Right lobe of liver (tissue), 6 donors: ENCODE measurements at regions not wholly inside any gene's neighbourhood (a gene's known extent, or its start where the extent isn't known, plus 50 kb on each side); places are given as distances from the start of the nearest gene placed in this dataset.
"Not testable (repeated sequence)": the region's sequence is repeated elsewhere in the genome, so short reads cannot be mapped to it uniquely, and the experiment has no call there.

Source experiments
- ATAC-seq, 4 donors: fragments of 200-7000 bp; cut with Tn5 transposase; one replicate each; pipeline ENCODE4 v1.9.1; 2020; ENCODE audit warnings: mild to moderate bottlenecking in 4 of 4, moderate library complexity in 4 of 4
- DNase-seq, 3 donors: peaks; one replicate each; pipeline ENCODE4 v3.0.0-alpha.2; 2020
- H3K27ac ChIP-seq, 3 donors: fragments of 200-600 bp; one replicate each; pipeline ENCODE4 v1.8.0; 2022
- H3K27me3 ChIP-seq, 2 donors: fragments of 200-600 bp; one replicate each; pipeline ENCODE4 v1.8.0; 2022
- H3K36me3 ChIP-seq, 4 donors: fragments of 200-600 bp; sonication (generic) in 1 of 4; one replicate each; pipeline versions ENCODE4 v1.5.1 to v1.8.0; 2017 to 2022; ENCODE audit warnings: control low read depth in 1 of 4
- H3K4me1 ChIP-seq, 4 donors: fragments of 200-600 bp; sonication (generic) in 1 of 4; one replicate each; pipeline versions ENCODE4 v1.5.1 to v1.8.0; 2017 to 2022; ENCODE audit warnings: control low read depth in 1 of 4
- H3K4me3 ChIP-seq, 3 donors: fragments of 200-600 bp; one replicate each; pipeline ENCODE4 v1.8.0; 2022
- H3K9me3 ChIP-seq, 4 donors: fragments of 200-600 bp; sonication (generic) in 1 of 4; one replicate each; pipeline versions ENCODE4 v1.5.1 to v1.8.0; 2017 to 2022; ENCODE audit warnings: control low read depth in 1 of 4
- CTCF ChIP-seq, 4 donors: fragments of 200-600 bp in 3 of 4; fragments of 450-650 bp in 1 of 4; IDR thresholded peaks; one replicate each; pipeline versions ENCODE4 v1.5.1 to v1.8.0; 2016 to 2022; ENCODE audit warnings: antibody characterized with exemption in 4 of 4, mild to moderate bottlenecking in 2 of 4
- POLR2A ChIP-seq: fragments of 450-650 bp; IDR thresholded peaks from one replicate; pipeline ENCODE4 v1.6.1; 2017; ENCODE audit warnings: antibody characterized with exemption, mild to moderate bottlenecking
- WGBS: methylation state at CpG from one replicate; pipeline ENCODE4 v1.1.6; 2018; ENCODE audit warnings: low coverage, low lambda C conversion rate; ENCODE audit not compliant: insufficient coverage; ENCODE audit errors: missing lambda C conversion rate; 5-methylcytosine and 5-hydroxymethylcytosine counted together
- intact Hi-C, 2 donors: fragments of 100-400 bp; cut with DNase I; formaldehyde crosslinking; loops; one replicate each; pipeline versions ENCODE4 v1.11.2 to v1.14.1; 2022
- donor health status: DM: no; HTN: yes; CAD: no.
- donor health status: DM: no; HTN: no; CAD: no.
- donor health status: DM: no; HTN: no; CAD: no.
- donor health status: DM: no; HTN: yes; CAD: no.
- donor health status: DM: no; HTN: yes; CAD: no.

DNA sequence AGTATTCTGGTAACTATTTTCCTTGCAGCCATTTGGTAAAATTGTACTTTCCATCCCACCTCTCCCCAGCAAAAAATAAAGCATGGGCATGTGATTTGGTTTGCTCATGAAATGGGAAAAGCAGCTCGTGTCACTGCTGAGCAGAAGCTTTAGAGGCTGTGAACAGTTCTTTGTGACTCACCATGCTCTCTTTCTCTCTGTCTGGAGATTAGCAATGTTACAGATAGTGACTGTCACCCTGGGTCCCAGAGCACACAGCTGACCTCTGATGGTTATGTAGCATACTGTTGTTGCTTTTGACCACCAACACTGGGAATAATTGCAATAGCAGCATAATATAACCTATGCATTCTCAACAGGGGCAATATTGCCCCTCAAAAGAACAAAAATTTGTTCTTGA, 70.6 kb downstream of the RGS2 start:
- no peak overlapping the region for H3K4me3 ChIP-seq
- TF ChIP-seq CTCF (IDR thresholded peaks at IDR 0.05) (no peak), POLR2A (no peak)
- H3K27ac ChIP-seq, result no peak overlapping the region
- no peaks in the 10 kb centered on the region for H3K27me3 ChIP-seq
- ATAC-seq, result peak in 1 of 4 donors; percentile 52
- DNase-seq, result no peak
- no peaks in the 10 kb centered on the region for H3K4me1 ChIP-seq
- no peaks in the 10 kb centered on the region for H3K9me3 ChIP-seq
- intact Hi-C loops, result no loop called here
- H3K36me3 ChIP-seq, result no peaks in the 10 kb centered on the region
- 40% methylated on average over 1 of the region's 1 CpG for WGBS

- no peaks in the 10 kb centered on the region for H3K36me3 ChIP-seq
- TF ChIP-seq CTCF (IDR thresholded peaks at IDR 0.05) (no peak), POLR2A (no peak)
- intact Hi-C loops, result no loop called here
- no peak for DNase-seq
- no peak overlapping the region for H3K27ac ChIP-seq
- WGBS, result 62% methylated on average over 1 of the region's 1 CpG
- no peak for ATAC-seq
- no peaks in the 10 kb centered on the region for H3K4me1 ChIP-seq
- H3K27me3 ChIP-seq, result no peaks in the 10 kb centered on the region
- no peak overlapping the region for H3K4me3 ChIP-seq
- H3K9me3 ChIP-seq, result peaks cover 0 to 3% (median 0%) of the 10 kb centered on the region in 4 donors
Observed at GRCh38 chr1:192880231-192880630, 71.4 kb downstream of the RGS2 start.

DNA sequence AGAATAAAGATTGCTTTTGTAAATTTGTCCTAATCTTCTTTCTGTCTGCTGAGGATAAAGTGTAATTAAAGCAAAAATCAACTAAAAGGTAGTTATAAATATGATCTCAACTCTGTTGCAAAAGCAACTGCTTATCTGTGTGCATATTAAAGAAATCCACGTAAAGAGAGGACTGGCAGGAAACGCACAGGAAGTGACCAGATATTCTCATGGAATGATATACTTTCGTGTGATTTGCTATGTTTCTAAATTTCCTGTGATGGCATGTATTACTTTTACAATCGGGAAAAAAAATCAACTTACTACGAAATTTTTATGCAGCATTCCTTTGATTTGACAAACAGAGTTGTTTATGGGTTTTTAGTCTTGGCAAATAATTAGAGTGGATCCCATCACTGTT, 75.4 kb downstream of the RGS2 start:
- peaks cover 0 to 3% (median 0%) of the 10 kb centered on the region in 4 donors for H3K9me3 ChIP-seq
- intact Hi-C loops, result no loop called here
- ATAC-seq, result no peak
- H3K4me3 ChIP-seq, result no peak overlapping the region
- H3K27ac ChIP-seq, result no peak overlapping the region
- H3K36me3 ChIP-seq, result no peaks in the 10 kb centered on the region
- no peaks in the 10 kb centered on the region for H3K4me1 ChIP-seq
- TF ChIP-seq CTCF (IDR thresholded peaks at IDR 0.05) (no peak), POLR2A (no peak)
- 28% methylated on average over 5 of the region's 5 CpGs for WGBS
- DNase-seq, result no peak
- no peaks in the 10 kb centered on the region for H3K27me3 ChIP-seq

DNA sequence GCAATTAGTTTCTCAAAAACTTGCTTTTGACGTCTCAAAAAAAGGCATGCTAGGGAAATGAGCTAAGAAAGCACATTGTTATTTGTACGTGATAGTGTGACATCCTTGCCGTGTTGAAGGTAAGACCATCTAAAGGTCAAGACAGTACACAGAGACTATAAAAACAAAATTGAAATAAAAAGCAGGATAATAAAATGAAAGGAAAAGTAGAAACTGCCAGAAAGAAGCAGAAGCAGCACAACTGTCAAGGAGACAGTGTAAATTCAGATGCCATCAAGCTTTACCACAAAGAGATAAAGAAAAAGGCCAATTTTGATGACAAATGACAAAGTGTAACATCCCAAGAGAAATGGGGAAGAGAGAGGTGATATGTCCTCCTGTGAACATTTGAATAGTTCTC, 76.5 kb downstream of the RGS2 start:
- intact Hi-C loops, H3K36me3 ChIP-seq, H3K27ac ChIP-seq, DNase-seq, H3K27me3 ChIP-seq, ATAC-seq, H3K9me3 ChIP-seq, H3K4me3 ChIP-seq, H3K4me1 ChIP-seq: not testable (repeated sequence)
- WGBS, result 49% methylated on average over 3 of the region's 3 CpGs

- Histone ChIP-seq H3K4me3 (no peak overlapping the region), H3K27me3 (no peaks in the 10 kb centered on the region), H3K36me3 (no peaks in the 10 kb centered on the region), H3K4me1 (no peaks in the 10 kb centered on the region), H3K9me3 (peaks cover 0 to 3% (median 0%) of the 10 kb centered on the region in 4 donors), H3K27ac (no peak overlapping the region)
- 84% methylated on average over 4 of the region's 4 CpGs for WGBS
- ATAC-seq (no peak), DNase-seq (no peak)
- intact Hi-C loops, result no loop called here
- TF ChIP-seq CTCF (IDR thresholded peaks at IDR 0.05) (no peak), POLR2A (no peak)
Observed at GRCh38 chr1:192887426-192887825, 78.6 kb downstream of the RGS2 start.
